ENCODE measurements at regions not wholly inside any gene's neighbourhood (a gene's known extent, or its start where the extent isn't known, plus 50 kb on each side); places are given as distances from the start of the nearest gene placed in this dataset.

DNA sequence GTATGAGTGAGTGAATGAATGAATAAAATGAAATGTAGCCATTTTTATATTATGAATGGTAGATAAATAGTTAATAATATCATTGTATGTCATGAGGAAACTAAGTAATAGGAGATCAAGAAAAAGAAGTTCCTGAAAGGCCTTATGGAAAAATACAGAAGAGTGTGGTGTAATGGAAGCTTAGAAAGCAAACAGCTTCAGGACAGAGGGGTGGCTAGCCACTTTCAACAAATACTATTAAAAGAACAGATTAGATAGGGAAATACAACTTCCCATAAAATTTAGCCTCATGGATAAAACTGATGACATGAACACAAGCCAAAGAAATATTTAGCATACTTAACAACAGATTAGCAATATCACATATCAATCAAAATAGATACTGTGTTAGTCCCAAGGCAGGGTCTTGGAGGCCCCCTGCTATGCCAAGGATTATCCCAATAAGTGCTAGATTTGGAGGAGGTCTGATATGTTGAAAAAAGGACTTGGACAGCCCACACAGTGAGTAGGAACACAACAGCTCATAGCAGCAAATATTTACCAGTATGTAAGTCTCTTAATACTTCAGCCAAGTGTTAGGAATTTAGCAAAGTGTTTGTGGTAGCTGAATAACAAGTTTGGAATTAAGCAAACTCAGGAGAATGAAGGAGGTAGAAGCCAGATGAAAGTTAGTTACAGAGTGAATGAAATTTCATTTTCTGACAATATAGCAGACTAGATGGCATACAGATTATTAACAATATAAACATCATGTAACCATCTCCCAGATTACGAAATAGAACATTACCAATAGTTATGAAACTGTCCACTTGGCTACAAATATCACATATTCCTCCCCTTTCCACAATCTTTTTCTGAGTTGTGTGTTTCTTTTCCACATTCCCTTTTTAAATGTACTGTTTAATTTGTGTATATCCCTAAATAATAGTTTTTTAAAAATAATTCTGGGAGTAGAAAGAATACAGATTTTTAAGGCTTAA lies 1632.0 kb downstream of the PCDH9 start:
- Histone ChIP-seq H3K4me3 (replicated peaks in 1 of 3; ENCODE audit: insufficient read depth in 1 of 3, low read depth in 1 of 3, low read length in 3 of 3) (no peak overlapping the region), H3K4me2 (ENCODE audit: insufficient read depth, low read length) (no peak overlapping the region), H3K36me3 (ENCODE audit: control insufficient read depth in 2 of 2, extremely low read depth in 1 of 2, insufficient read depth in 2 of 2, low read length in 2 of 2) (no peaks in the 10 kb centered on the region), H3K9me1 (replicated peaks; ENCODE audit: control insufficient read depth, extremely low read depth, insufficient read depth, low read length) (no peaks in the 10 kb centered on the region), H3K9ac (replicated peaks; ENCODE audit: extremely low read depth, insufficient read depth, low read length) (no peak overlapping the region), H2AFZ (ENCODE audit: low read depth, low read length) (no peak overlapping the region), H3K79me2 (ENCODE audit: control insufficient read depth, insufficient read depth, low read length) (no peaks in the 10 kb centered on the region), H3K9me3 (replicated peaks; ENCODE audit: control insufficient read depth, insufficient read depth, low read length) (no peaks in the 10 kb centered on the region), H4K20me1 (replicated peaks; ENCODE audit: control insufficient read depth, extremely low read depth, insufficient read depth, low read length) (no peaks in the 10 kb centered on the region), H3K4me1 (ENCODE audit: control insufficient read depth, extremely low read depth, insufficient read depth, low read length) (no peaks in the 10 kb centered on the region), H3K27ac (ENCODE audit: insufficient read depth, low read depth, low read length) (no peak overlapping the region), H3K27me3 (ENCODE audit: control insufficient read depth in 2 of 2, insufficient read depth in 2 of 2, low read length in 2 of 2) (no peaks in the 10 kb centered on the region)
- dilution Hi-C loops (cut with MboI; ENCODE audit: extremely low pct_ligation_motif_present, low sequenced_read_pairs): no loop called here
- POLR2A ChIA-PET: no interaction called here
- intact Hi-C loops (cut with micrococcal nuclease): no loop called here
- CTCF ChIA-PET: interaction anchor here (0.7 kb wide), 1 partner anchor 9 kb away, joined by 3 read pairs; no protein-coding TSS in a partner anchor
- TF ChIP-seq MYC (IDR thresholded peaks at IDR 0.05; ENCODE audit: low read depth, low read length) (no peak), JUN (IDR thresholded peaks at IDR 0.05; ENCODE audit: borderline replicate concordance, insufficient read depth, insufficient read length, low read depth) (no peak), EZH2 (IDR thresholded peaks at IDR 0.05; ENCODE audit: borderline replicate concordance, low read depth, low read length, severe bottlenecking) (no peak), POLR2AphosphoS5 (IDR thresholded peaks at IDR 0.05; ENCODE audit: insufficient read depth, low read depth, low read length) (no peak), GATA2 (IDR thresholded peaks at IDR 0.05; ENCODE audit: insufficient read depth, insufficient read length, low read depth, low read length) (no peak), POLR2A (IDR thresholded peaks at IDR 0.05; ENCODE audit: low read depth, low read length) (no peak), CTCF (IDR thresholded peaks at IDR 0.05; ENCODE audit: extremely low read depth in 1 of 2, insufficient read depth in 1 of 2, low read depth in 1 of 2, low read length in 2 of 2) (no peak), FOS (IDR thresholded peaks at IDR 0.05; ENCODE audit: borderline replicate concordance, insufficient read depth, low read length) (no peak)
- TF ChIP-seq, protein P1, sequence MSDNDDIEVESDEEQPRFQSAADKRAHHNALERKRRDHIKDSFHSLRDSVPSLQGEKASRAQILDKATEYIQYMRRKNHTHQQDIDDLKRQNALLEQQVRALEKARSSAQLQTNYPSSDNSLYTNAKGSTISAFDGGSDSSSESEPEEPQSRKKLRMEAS (IDR thresholded peaks at IDR 0.05; ENCODE audit: insufficient read depth, insufficient read length): no peak
- DNase-seq (ENCODE audit: low read depth, low spot score): no peak
- no TSS peak for BruUV-seq (replicated peaks)
- FAIRE-seq: no peak

Data from endothelial cell of umbilical vein (primary cell).